ENCODE measurements at regions not wholly inside any gene's neighbourhood (a gene's known extent, or its start where the extent isn't known, plus 50 kb on each side); places are given as distances from the start of the nearest gene placed in this dataset.
A peak's percentile ranks its signal among the peaks of the same experiment; 100 is the strongest.

- Histone ChIP-seq H3K9ac (ENCODE audit: extremely low read depth, low read length, poor library complexity, severe bottlenecking) (no peak overlapping the region), H3K27me3 (ENCODE audit: control insufficient read depth, insufficient read depth, low read length, poor library complexity, severe bottlenecking) (no peaks in the 10 kb centered on the region), H3K36me3 (ENCODE audit: control insufficient read depth, insufficient read depth, low read length) (no peaks in the 10 kb centered on the region), H3K9me3 (ENCODE audit: control insufficient read depth, low read length) (no peaks in the 10 kb centered on the region), H3K4me3 (ENCODE audit: low read length) (no peak overlapping the region), H3K27ac (ENCODE audit: low read depth, low read length) (no peak overlapping the region), H3K4me1 (ENCODE audit: control insufficient read depth, insufficient read depth, low read length) (peaks cover 17% of the 10 kb centered on the region)
- no peak overlapping the region for H3K4me3 Mint-ChIP-seq
- peaks cover 26% of the 10 kb centered on the region for H3K4me1 Mint-ChIP-seq
- no peaks in the 10 kb centered on the region for H3K9me3 Mint-ChIP-seq
- H3K36me3 Mint-ChIP-seq (ENCODE audit: low read depth) = no peaks in the 10 kb centered on the region
- H3K27ac Mint-ChIP-seq = no peak overlapping the region
- 85% methylated on average over 1 of the region's 1 CpG; no CpG with 5 or more reads in 1 of the 2 experiments for WGBS, 2 experiments (ENCODE audit: insufficient coverage in 1 of 2, insufficient read length in 1 of 2)
- peaks cover 6% of the 10 kb centered on the region for H3K27me3 Mint-ChIP-seq (ENCODE audit: insufficient read depth)
- no peak for DNase-seq
- TF ChIP-seq, protein P1, sequence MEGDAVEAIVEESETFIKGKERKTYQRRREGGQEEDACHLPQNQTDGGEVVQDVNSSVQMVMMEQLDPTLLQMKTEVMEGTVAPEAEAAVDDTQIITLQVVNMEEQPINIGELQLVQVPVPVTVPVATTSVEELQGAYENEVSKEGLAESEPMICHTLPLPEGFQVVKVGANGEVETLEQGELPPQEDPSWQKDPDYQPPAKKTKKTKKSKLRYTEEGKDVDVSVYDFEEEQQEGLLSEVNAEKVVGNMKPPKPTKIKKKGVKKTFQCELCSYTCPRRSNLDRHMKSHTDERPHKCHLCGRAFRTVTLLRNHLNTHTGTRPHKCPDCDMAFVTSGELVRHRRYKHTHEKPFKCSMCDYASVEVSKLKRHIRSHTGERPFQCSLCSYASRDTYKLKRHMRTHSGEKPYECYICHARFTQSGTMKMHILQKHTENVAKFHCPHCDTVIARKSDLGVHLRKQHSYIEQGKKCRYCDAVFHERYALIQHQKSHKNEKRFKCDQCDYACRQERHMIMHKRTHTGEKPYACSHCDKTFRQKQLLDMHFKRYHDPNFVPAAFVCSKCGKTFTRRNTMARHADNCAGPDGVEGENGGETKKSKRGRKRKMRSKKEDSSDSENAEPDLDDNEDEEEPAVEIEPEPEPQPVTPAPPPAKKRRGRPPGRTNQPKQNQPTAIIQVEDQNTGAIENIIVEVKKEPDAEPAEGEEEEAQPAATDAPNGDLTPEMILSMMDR (conservative IDR thresholded peaks at IDR 0.05) = no peak
These were observed 108.1 kb downstream of the ADCYAP1 start for GRCh38 chr18:1012775-1013174.

DNA sequence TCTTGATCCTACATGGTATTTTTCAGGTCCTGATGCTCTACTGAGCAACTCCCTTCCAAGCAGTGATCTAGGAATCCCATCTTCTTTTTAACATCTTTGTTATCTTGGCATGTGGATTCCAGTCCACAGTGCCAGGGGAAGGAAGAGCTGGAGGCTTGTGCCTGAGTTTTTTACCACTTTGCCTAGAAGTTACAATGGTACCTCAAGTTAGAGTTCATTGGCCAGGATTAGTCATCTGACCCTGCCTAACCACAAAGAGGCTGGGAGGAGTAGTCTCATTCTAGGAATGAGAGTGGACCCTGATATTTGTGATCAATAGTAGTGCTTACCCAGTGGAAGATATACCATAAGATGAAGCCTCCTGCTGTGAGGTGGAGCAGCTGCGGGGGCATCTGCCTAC, 109.3 kb downstream of the ADCYAP1 start:
- Histone ChIP-seq H3K27me3 (ENCODE audit: control insufficient read depth, insufficient read depth, low read length, poor library complexity, severe bottlenecking) (no peaks in the 10 kb centered on the region), H3K27ac (ENCODE audit: low read depth, low read length) (peak overlapping the region; percentile 51), H3K9ac (ENCODE audit: extremely low read depth, low read length, poor library complexity, severe bottlenecking) (no peak overlapping the region), H3K36me3 (ENCODE audit: control insufficient read depth, insufficient read depth, low read length) (no peaks in the 10 kb centered on the region), H3K9me3 (ENCODE audit: control insufficient read depth, low read length) (no peaks in the 10 kb centered on the region), H3K4me1 (ENCODE audit: control insufficient read depth, insufficient read depth, low read length) (peaks cover 24% of the 10 kb centered on the region), H3K4me3 (ENCODE audit: low read length) (no peak overlapping the region)
- TF ChIP-seq, protein P1 (conservative IDR thresholded peaks at IDR 0.05) = no peak
- H3K36me3 Mint-ChIP-seq (ENCODE audit: low read depth) = no peaks in the 10 kb centered on the region
- DNase-seq = no peak
- peaks cover 35% of the 10 kb centered on the region for H3K4me1 Mint-ChIP-seq
- no peak overlapping the region for H3K27ac Mint-ChIP-seq
- peaks cover 9% of the 10 kb centered on the region for H3K27me3 Mint-ChIP-seq (ENCODE audit: insufficient read depth)
- no peaks in the 10 kb centered on the region for H3K9me3 Mint-ChIP-seq
- 89% methylated on average over 1 of the region's 1 CpG; no CpG with 5 or more reads in 1 of the 2 experiments for WGBS, 2 experiments (ENCODE audit: insufficient coverage in 1 of 2, insufficient read length in 1 of 2)
- no peak overlapping the region for H3K4me3 Mint-ChIP-seq

- Histone ChIP-seq H3K27ac (ENCODE audit: low read depth, low read length) (peak overlapping the region; percentile 51), H3K9me3 (ENCODE audit: control insufficient read depth, low read length) (no peaks in the 10 kb centered on the region), H3K4me1 (ENCODE audit: control insufficient read depth, insufficient read depth, low read length) (peaks cover 24% of the 10 kb centered on the region), H3K36me3 (ENCODE audit: control insufficient read depth, insufficient read depth, low read length) (no peaks in the 10 kb centered on the region), H3K4me3 (ENCODE audit: low read length) (no peak overlapping the region), H3K27me3 (ENCODE audit: control insufficient read depth, insufficient read depth, low read length, poor library complexity, severe bottlenecking) (no peaks in the 10 kb centered on the region), H3K9ac (ENCODE audit: extremely low read depth, low read length, poor library complexity, severe bottlenecking) (no peak overlapping the region)
- peak; percentile 53 for DNase-seq
- Mint-ChIP-seq H3K9me3 (no peaks in the 10 kb centered on the region), H3K4me1 (peaks cover 35% of the 10 kb centered on the region), H3K27me3 (ENCODE audit: insufficient read depth) (peaks cover 9% of the 10 kb centered on the region), H3K27ac (no peak overlapping the region), H3K36me3 (ENCODE audit: low read depth) (no peaks in the 10 kb centered on the region), H3K4me3 (no peak overlapping the region)
- TF ChIP-seq, protein P1 (conservative IDR thresholded peaks at IDR 0.05) = no peak
- WGBS, 2 experiments (ENCODE audit: insufficient coverage in 1 of 2, insufficient read length in 1 of 2) = 70 to 74% methylated on average over 2 to 6 of the region's 6 CpGs
These were observed 109.8 kb downstream of the ADCYAP1 start for GRCh38 chr18:1014509-1014908.
